ENCODE measurements at regions not wholly inside any gene's neighbourhood (a gene's known extent, or its start where the extent isn't known, plus 50 kb on each side); places are given as distances from the start of the nearest gene placed in this dataset.

DNA sequence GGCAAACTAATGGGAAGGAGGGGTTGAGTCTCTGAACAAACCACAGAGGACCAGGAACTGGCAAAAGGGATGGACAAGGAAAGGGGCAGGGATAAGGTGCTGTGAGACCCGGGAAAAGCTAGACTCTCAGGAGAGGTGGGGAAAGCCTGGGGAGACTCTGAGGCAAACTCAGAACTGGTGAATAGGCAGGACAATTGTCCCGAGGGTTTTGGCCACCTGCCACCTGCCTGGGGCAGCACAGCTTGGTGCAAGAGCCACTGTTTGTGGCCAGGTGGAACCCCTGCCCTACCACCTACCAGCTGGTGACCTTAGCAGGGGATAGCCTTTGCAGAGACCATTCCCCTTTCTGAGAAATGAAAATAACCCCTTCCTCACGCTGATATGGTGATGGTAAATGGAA lies 129.4 kb upstream of the ASB18 start:
- TF ChIP-seq, protein P1, sequence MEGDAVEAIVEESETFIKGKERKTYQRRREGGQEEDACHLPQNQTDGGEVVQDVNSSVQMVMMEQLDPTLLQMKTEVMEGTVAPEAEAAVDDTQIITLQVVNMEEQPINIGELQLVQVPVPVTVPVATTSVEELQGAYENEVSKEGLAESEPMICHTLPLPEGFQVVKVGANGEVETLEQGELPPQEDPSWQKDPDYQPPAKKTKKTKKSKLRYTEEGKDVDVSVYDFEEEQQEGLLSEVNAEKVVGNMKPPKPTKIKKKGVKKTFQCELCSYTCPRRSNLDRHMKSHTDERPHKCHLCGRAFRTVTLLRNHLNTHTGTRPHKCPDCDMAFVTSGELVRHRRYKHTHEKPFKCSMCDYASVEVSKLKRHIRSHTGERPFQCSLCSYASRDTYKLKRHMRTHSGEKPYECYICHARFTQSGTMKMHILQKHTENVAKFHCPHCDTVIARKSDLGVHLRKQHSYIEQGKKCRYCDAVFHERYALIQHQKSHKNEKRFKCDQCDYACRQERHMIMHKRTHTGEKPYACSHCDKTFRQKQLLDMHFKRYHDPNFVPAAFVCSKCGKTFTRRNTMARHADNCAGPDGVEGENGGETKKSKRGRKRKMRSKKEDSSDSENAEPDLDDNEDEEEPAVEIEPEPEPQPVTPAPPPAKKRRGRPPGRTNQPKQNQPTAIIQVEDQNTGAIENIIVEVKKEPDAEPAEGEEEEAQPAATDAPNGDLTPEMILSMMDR (conservative IDR thresholded peaks at IDR 0.05; ENCODE audit: low read depth, low read length): no peak
- H3K4me3 ChIP-seq (ENCODE audit: low read length): no peak overlapping the region
- DNase-seq (ENCODE audit: low read depth): no peak

DNA sequence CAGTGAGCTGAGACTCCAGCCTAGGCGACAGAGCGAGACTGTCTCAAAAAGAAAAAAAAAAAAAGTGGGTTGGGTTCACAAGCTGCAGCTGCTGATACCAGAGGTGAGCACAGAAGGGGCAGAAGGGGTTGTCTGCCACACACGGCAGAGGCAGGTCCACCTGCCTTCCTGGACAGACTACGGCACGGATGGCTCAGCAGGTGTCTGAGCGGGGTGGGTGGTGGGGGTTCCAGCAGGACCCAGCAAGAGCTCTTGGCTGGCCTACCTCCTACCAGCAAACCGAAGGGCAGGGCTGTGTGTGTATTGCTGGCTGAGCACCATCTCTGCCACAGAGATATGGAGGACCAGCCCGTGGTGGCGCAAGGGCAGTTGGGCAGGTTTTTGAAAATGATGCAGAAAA lies 130.4 kb upstream of the ASB18 start:
- no peak for DNase-seq (ENCODE audit: low read depth)
- no peak overlapping the region for H3K4me3 ChIP-seq (ENCODE audit: low read length)
- TF ChIP-seq, protein P1 (conservative IDR thresholded peaks at IDR 0.05; ENCODE audit: low read depth, low read length): no peak

DNA sequence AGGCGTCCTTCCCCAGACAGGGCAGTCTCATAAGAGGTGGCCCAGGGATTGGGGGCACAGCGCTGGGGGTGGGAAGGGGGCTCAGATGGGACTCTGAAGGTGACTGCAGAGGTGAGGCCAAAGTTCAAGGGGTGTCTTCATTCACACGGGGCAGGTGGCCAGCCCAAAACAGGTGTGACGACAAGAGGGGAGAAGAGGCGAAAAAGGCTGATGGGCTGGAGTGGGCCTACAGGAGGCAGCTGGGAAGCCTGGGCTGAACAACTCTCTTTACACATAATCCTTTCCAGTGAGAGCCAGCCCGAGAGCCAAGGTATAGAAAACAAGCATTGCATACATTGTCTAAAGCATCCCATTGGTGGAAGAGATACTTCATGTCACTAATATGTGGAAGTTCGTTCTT lies 130.9 kb upstream of the ASB18 start:
- TF ChIP-seq, protein P1 (conservative IDR thresholded peaks at IDR 0.05; ENCODE audit: low read depth, low read length): no peak
- DNase-seq (ENCODE audit: low read depth): no peak
- no peak overlapping the region for H3K4me3 ChIP-seq (ENCODE audit: low read length)

DNA sequence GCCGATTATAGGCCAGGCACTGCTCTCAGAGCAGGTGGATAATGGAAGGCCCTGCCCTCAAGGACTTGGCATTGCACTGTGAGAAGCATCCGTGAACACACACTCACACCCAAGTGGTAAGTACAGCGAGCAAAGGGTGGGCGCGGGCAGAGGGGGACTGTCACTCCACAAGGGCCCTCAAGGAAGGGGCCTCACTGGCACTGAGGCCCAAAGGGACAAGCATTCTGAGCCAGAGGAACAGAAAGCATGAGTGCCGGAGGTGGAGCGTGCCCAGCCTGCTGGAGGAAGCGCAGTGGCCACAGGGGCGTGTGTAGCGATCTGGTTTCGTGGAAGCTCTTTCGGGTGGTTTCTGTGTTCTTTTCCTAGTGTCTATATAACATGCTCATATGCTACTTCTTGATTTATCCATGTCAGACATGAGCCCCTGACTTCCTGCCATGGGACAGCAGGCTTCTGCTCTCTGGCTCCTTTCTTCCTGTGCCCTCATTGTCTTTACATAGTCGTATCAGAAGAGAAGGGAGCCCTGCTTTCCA lies 132.7 kb upstream of the ASB18 start:
- TF ChIP-seq, protein P1 (conservative IDR thresholded peaks at IDR 0.05; ENCODE audit: low read depth, low read length): no peak
- DNase-seq (ENCODE audit: low read depth): no peak
- no peak overlapping the region for H3K4me3 ChIP-seq (ENCODE audit: low read length)

DNA sequence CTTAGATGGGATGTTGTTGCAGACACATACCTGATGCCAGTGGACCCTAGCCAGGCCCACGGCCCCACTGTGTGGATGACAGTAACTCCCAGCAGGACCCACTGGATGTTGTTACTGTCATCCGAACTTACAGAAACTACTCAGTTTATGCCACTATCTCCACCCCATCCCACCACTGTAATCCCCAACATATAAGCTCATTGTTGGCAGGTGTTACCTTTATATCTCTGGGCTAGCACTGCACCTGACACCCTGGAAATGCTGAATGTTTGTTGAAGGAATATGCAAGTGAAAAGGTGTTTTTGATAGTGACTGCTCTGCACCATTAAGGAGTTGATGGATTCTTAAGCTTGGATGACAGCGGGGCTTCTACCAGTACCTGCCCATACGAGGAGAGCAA lies 133.5 kb upstream of the ASB18 start:
- TF ChIP-seq, protein P1 (conservative IDR thresholded peaks at IDR 0.05; ENCODE audit: low read depth, low read length): no peak
- no peak overlapping the region for H3K4me3 ChIP-seq (ENCODE audit: low read length)
- no peak for DNase-seq (ENCODE audit: low read depth)

DNA sequence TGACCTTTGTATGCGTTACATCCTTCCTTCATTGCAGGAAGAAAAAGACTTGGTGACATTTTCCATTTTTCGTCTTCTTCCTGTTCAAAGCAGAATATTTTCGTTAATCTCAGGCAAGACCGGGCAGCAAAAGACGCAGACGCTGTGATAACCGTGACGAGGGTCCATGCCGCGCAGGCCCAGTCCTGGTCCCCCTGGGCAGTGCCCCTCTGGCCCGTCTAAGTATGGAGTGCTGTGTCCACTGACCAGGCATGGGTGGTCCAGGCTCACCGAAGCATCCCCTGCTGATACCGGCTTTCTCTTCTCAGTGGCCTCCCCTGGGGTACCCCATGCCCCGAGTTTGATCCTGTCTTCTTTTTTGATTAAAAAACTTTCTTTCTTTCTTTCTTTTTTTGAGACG lies 135.2 kb upstream of the ASB18 start:
- TF ChIP-seq, protein P1 (conservative IDR thresholded peaks at IDR 0.05; ENCODE audit: low read depth, low read length): no peak
- H3K4me3 ChIP-seq (ENCODE audit: low read length): no peak overlapping the region
- no peak for DNase-seq (ENCODE audit: low read depth)

DNA sequence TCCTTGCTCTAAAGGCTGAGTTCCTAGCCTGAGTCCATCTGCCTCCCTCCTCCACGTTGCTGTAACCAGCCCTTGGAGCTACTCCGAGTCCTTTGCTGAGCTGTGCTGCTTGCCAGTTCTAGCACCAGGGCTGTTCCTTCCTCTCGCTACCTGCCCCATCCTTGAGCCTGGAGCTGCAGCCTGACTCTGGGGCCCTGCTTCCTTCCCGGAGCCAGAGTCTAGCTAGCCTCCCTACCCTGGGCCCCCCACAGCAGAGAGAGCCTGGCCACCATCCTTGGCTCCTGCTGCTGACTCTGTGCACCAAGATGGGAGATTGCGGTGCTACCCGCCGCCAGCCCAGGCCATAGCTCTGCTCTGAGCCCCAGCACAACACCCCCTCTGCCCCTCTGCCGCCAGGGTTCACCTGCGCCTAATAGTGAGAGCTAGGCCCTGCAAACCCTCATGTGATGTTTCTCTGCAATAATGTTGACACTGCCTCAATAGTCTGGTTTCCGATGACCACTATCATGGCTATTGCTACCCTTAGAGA lies 135.9 kb upstream of the ASB18 start:
- TF ChIP-seq, protein P1 (conservative IDR thresholded peaks at IDR 0.05; ENCODE audit: low read depth, low read length): no peak
- H3K4me3 ChIP-seq (ENCODE audit: low read length): no peak overlapping the region
- no peak for DNase-seq (ENCODE audit: low read depth)

Data from retinal pigment epithelial cell (primary cell).